GM18505 (cell line): ENCODE measurements at regions not wholly inside any gene's neighbourhood (a gene's known extent, or its start where the extent isn't known, plus 50 kb on each side); places are given as distances from the start of the nearest gene placed in this dataset.
"Not testable (repeated sequence)": the region's sequence is repeated elsewhere in the genome, so short reads cannot be mapped to it uniquely, and the experiment has no call there.

Experiments
- ATAC-seq: cut with Tn5 transposase; IDR thresholded peaks from one replicate; pipeline ENCODE4 v1.9.1; 2021; ENCODE audit not compliant: unreplicated experiment
- POLR2A ChIP-seq: IDR thresholded peaks from 4 replicates; pipeline ENCODE4 v1.6.1; 2011; ENCODE audit warnings: borderline replicate concordance; ENCODE audit not compliant: insufficient read depth, insufficient read length; ENCODE audit errors: extremely low read depth

DNA sequence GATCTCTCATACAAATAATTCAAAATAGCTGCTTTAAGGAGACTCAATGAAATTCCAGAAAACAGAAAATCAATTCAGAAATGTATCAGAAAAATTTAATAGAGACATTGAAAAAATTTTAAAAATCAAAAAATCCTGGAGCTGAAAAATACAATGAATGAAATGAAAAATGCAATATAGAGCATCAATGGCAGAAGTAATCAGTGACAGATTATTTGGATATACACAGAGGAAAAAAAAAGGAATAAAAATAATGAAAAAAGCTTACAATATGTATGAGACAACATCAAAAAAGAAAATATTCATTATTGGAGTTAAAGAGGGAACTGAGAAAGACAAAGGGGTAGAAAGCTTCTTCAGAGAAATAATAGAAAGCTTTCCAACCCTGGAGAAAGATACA is 122.9 kb upstream of the KLF14 start:
- TF ChIP-seq POLR2A = no peak
- ATAC-seq = no peak

DNA sequence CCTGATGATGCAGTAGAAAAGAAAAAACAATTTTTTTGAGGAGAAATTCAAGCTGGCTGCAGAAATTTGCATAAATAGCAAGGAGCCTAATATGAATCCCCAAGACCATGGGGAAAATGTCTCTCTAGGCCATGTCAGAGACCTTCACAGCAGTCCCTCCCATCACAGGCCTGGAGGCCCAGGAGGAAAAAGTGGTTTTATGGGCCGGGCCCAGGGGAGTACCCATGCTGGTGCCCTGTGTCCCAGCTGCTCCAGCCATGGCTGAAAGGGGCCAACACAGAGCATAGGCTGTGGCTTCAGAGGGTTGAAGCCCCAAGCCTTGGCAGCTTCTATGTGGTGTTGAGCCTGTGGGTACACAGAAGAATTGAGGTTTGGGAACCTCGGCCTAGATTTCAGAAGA is 126.8 kb upstream of the KLF14 start:
- ATAC-seq = not testable (repeated sequence)

DNA sequence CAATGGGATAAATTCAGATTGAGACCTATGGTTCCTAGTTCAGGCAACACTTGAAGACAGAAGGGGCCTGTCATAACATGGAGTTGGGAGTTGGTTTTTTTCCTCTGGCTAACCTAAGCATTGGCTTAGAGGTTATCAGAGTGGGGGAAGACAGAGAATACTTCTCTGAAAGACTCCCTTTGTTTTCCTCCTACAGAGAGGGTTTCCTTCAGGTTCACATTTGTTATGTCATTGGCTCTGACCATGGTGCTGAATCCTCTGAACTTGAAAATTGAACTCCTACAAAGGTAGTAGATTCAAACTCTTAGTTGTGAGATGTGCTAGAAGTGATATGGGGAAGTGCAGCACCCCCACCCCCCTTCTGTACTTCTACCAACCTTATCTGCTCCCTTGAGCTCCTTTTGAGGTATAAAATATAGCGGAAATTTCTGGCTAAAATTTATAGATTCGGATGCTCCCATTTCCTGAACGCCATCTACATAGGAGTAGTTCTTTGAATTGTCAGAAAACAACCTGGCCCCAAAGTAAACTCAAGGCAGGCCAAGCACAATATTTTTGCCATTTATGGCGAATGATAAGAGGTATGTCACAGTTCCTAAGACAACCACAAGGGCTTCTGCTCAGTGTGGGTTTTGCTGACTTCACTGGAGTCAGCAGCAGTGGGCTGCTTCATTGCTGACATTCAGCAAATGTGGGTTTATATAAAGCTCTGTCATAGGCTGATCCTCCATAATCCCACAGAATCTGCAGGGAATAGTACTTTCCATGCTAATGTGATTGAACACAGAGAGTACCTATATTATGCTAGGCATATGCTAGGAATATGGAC is 131.6 kb upstream of the KLF14 start:
- no peak for TF ChIP-seq POLR2A
- no peak for ATAC-seq

DNA sequence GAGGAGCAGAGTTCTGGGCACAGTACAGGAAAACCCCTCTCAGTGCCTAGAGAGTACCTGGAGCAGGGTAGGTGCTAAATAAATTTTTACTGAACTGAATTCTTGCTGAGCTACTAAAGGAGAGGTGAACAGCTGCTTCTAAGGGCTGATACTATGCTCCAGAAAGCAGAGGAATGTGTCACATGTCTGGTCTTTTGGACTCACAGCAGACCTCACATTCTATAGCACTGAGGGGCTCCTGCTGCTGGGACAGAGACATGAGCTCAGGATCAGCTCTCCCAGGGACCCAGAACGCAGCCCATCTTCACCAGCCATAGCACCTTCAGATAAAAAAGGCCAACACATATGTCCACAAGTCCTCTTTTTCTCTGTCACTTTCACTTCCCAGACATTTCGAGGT is 133.0 kb upstream of the KLF14 start:
- no peak for TF ChIP-seq POLR2A
- no peak for ATAC-seq

DNA sequence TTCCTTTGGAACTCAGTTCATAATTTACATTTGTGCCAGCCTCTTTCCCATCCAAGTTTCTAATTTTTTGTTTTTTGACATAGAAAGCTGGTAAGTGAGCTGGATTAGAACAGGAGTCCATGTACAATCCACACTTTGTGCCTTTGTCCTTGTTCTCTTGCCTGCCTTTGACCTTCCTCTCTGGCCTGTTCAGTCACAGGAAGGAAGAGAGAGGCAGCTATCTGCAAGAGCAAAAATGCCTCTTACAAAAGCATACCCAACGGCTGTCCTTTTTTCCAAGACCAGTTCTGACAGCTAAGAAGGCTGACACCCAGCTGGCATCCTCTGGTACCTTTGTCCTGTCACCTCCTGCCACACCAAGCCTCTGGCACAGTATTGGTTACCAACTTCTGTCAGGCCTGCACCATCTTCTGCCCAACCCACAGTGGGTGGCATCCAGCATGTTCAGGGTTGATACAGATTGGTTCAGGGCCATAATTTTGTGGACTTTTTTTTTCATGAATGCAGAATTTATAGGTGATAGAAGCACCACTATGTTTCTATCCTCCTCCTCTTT is 133.7 kb upstream of the KLF14 start:
- no peak for ATAC-seq

DNA sequence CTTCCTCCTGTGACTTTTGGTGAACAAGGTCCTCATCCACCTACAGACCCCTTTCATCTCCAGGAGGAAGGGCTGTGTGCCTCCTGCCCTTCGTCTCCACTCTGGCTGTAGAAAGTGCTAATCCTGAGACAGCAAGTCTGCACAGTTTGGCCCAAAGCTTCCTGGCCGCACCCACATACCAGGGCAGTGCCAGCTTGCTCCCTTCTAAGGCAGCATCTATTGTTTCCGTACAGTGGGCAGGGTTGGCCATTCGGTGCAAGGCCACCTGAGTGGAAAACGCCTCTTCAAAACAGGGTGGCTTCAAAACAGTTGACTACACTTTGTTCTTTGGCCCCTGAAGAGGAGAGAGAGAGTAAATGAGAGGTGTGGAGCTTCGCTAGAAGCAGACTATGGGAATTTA is 134.1 kb upstream of the KLF14 start:
- no peak for ATAC-seq
- TF ChIP-seq POLR2A = no peak

More for the DNA sequence above, 133.7 kb upstream of the KLF14 start:
- TF ChIP-seq POLR2A = peak; percentile 32

DNA sequence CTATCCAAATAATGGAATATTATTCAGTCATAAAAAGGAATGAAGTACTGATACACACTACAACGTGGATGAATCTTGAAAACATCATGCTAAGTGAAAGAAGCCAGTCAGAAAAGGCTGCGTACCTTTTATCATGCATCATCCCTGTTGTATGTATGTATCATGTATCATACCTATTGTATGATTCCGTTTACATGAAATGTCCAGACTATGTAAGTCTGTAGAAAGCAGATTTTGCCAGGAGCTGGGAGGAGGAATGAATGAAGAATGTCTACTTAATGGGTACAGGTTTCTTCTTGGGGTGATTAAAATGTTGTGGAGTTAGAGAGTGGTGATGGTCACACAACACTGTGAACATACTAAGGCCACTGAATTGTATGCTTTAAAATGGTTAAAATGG is 135.9 kb upstream of the KLF14 start:
- no peak for ATAC-seq
- TF ChIP-seq POLR2A = no peak

DNA sequence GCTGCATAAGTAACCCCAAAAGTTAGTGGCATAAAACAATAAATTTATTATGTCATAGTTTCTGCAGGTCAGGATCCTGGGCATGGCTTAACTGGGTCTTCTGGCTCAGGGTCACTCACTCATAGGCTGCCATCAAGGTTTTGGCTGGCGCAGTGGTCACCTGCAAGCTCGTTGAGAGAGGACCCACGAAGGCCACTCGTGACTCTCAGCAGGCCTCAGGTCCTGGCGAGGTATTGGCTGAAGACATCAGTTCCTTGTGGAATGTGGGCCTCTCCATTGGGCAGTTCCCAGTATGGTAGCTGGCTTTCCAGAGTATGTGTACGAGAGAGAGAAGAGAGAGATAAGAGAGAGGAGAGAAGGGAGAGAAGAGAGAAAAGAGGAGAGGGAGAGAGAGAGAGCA is 138.3 kb upstream of the KLF14 start:
- no peak for ATAC-seq
- TF ChIP-seq POLR2A = no peak

DNA sequence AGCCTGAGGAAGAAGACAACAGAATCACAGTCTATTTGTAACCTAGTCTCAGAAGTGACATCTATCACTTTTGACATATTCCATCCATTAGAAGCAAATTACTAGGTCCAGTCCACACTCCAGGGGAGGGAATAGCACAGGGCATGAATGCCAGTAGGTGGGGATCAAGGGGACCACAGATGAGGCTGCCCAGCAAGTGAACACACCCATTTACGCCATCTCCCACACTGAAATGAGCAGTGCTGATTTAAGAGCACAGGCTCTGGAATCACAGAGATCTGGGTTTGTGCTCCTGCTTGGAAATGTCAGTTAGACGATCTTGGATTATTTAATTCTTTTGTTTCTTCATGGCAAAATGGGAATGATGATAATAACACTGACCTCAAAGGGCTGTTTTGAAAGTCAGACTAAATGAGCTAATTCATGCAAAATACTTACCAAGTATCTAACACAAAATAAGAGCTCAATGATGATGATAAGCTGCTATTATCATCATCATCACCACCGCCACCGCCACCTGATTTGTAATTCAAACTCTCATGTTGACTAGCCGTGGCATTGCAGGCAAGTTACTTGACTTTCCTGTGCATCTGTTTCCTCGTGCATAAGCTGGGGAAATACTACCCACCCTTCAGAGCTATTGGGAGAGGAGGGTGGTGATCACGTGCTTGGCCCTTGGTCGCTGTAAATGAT is 138.9 kb upstream of the KLF14 start:
- peak; percentile 16 for TF ChIP-seq POLR2A
- ATAC-seq = no peak

DNA sequence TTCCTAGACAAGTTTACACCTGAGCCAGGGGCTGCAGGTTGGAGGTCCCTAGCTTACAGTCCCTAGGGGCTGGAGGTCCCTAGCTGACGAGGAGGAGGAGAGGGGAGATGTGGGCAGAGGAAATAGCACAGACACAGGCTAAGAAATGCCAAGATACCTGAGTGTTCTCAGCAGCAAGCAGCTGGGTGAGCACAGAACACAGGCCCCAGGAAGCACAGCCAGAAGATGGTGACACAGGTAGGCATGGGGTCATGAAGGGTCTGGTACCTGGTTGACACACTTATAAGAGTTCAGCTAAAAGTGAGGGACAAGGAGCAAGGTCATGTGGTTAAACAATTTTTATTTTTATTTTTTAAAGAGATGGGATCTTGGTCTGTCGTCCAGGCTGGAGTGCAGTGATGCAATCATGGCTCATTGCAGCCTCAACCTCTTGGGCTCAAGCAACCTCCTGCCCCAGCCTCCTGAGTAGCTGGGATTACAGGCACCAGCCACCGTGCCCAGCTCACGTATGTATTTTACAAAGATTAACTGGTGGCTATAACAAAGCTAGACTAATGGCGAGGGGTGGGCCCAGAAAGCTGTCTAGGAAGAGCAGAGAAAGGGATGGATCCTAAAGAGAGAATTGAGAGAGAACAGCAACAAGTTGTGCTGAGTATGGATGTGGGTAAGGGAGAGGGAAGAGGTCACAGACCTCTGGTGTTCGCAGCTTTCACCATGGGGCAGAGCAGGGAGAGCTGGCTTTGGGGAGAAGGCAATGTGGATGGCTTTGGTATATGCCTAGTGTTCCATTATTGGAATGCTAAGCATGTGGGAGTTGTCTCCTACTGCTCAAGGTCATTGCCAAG is 140.3 kb upstream of the KLF14 start:
- ATAC-seq = no peak
- peak; percentile 15 for TF ChIP-seq POLR2A

DNA sequence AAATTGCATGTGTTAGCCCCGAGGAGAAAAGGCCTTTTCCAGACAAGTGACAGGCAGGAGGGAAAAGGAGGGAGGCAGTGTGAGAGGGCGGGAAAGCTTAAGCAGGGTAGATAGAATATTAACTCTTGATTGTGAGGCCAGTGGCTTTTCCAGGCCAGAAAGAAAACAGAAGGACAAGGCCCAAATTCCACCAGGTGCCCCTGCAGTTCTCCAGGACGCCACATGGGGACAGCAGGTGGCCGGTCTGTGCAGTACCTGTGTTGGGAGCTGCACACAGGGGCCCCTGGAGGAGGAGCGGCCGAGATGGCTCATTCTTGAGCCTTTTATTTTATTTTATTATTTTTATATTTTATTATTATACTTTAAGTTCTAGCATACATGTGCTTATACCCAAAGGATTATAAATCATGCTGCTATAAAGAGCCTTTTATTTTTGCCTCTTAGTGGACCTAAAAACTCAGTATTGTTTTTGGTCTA is 141.3 kb upstream of the KLF14 start:
- TF ChIP-seq POLR2A = no peak
- ATAC-seq = no peak

DNA sequence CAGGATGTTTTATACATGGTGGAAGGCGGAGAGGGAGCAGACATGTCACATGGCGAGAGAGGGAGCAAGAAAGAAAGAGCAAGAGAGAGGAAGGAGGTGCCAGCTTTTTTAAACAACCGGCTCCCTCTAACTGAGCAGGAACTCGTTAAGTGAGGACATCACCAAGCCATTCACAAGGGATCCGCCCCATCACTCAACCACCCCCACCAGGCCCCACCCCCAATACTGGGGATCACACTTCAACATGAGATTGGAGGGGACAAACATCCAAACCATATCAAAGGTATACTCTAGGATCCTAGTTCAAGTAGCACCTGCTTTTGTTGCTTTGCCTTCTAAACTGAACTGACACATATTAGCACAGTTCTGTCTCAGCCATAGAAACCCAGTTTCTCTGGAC is 141.9 kb upstream of the KLF14 start:
- no peak for ATAC-seq
- TF ChIP-seq POLR2A = no peak
